Calu3 (cell line): ENCODE measurements at regions not wholly inside any gene's neighbourhood (a gene's known extent, or its start where the extent isn't known, plus 50 kb on each side); places are given as distances from the start of the nearest gene placed in this dataset.

ENCODE experiments used
- BruUV-seq: library from RNA; stranded (reverse); fragments of 400-500 nt; replicated peaks from 2 replicates; lab custom pipeline; 2021; lab: Mats Ljungman, UMichigan
- CTCF ChIA-PET: fragments of 300-600 bp; sonication (Branson Sonifier 250); formaldehyde crosslinking; loops from one replicate; lab custom pipeline; 2022; ENCODE audit warnings: antibody characterized with exemption; lab: Charles Lee
- DNase-seq: peaks from one replicate; pipeline ENCODE4 v3.0.0; 2022
- H3K27ac Mint-ChIP-seq: one replicate; pipeline ENCODE4 v1.8.0; 2022; ENCODE audit warnings: mixed read lengths; ENCODE audit not compliant: unreplicated experiment
- H3K27me3 Mint-ChIP-seq: one replicate; pipeline ENCODE4 v1.8.0; 2022; ENCODE audit warnings: mixed read lengths; ENCODE audit not compliant: unreplicated experiment
- H3K36me3 Mint-ChIP-seq: one replicate; pipeline ENCODE4 v1.8.0; 2022; ENCODE audit warnings: mild to moderate bottlenecking, moderate library complexity, mixed read lengths; ENCODE audit not compliant: insufficient read depth, unreplicated experiment
- H3K4me1 Mint-ChIP-seq: one replicate; pipeline ENCODE4 v1.8.0; 2022; ENCODE audit warnings: mild to moderate bottlenecking, low read depth, mixed read lengths; ENCODE audit not compliant: unreplicated experiment
- H3K4me3 Mint-ChIP-seq: one replicate; pipeline ENCODE4 v1.8.0; 2022; ENCODE audit warnings: mild to moderate bottlenecking, low read depth, moderate library complexity, mixed read lengths; ENCODE audit not compliant: unreplicated experiment
- H3K9me3 Mint-ChIP-seq: one replicate; pipeline ENCODE4 v1.8.0; 2022; ENCODE audit warnings: low read depth, mixed read lengths; ENCODE audit not compliant: unreplicated experiment
- CTCF ChIP-seq: fragments of 200-600 bp; IDR thresholded peaks from one replicate; pipeline ENCODE4 v1.8.0; 2022; ENCODE audit warnings: antibody characterized with exemption; ENCODE audit not compliant: unreplicated experiment
- intact Hi-C: fragments of 100-400 bp; cut with micrococcal nuclease; formaldehyde crosslinking; loops from one replicate; pipeline ENCODE4 v1.10.0; 2022; ENCODE audit not compliant: unreplicated experiment

- Mint-ChIP-seq H3K9me3 (no peaks in the 10 kb centered on the region), H3K36me3 (no peaks in the 10 kb centered on the region), H3K27me3 (no peaks in the 10 kb centered on the region), H3K27ac (no peak overlapping the region), H3K4me1 (no peaks in the 10 kb centered on the region), H3K4me3 (no peak overlapping the region)
- intact Hi-C loops = no loop called here
- no peak for TF ChIP-seq CTCF
- CTCF ChIA-PET = no interaction called here
- no TSS peak for BruUV-seq
- DNase-seq = no peak
These were observed 245.5 kb downstream of the BCL11B start for GRCh38 chr14:99026471-99026870.

- H3K4me1 Mint-ChIP-seq = no peaks in the 10 kb centered on the region
- H3K27ac Mint-ChIP-seq = no peak overlapping the region
- no TSS peak for BruUV-seq
- no peaks in the 10 kb centered on the region for H3K27me3 Mint-ChIP-seq
- H3K4me3 Mint-ChIP-seq = no peak overlapping the region
- H3K36me3 Mint-ChIP-seq = no peaks in the 10 kb centered on the region
- H3K9me3 Mint-ChIP-seq = no peaks in the 10 kb centered on the region
- intact Hi-C loops = no loop called here
- CTCF ChIA-PET = no interaction called here
- no peak for DNase-seq
- no peak for TF ChIP-seq CTCF
These were observed 244.0 kb downstream of the BCL11B start for GRCh38 chr14:99028041-99028440.

GRCh38 chr14:99028521-99028920, 243.5 kb downstream of the BCL11B start:
- Mint-ChIP-seq H3K9me3 (no peaks in the 10 kb centered on the region), H3K4me1 (no peaks in the 10 kb centered on the region), H3K27me3 (no peaks in the 10 kb centered on the region), H3K4me3 (no peak overlapping the region), H3K36me3 (no peaks in the 10 kb centered on the region), H3K27ac (no peak overlapping the region)
- CTCF ChIA-PET = no interaction called here
- intact Hi-C loops = no loop called here
- no TSS peak for BruUV-seq
- no peak for TF ChIP-seq CTCF
- DNase-seq = no peak

GRCh38 chr14:99029145-99029915, 242.7 kb downstream of the BCL11B start:
- TF ChIP-seq CTCF = no peak
- no peak for DNase-seq
- Mint-ChIP-seq H3K27me3 (no peaks in the 10 kb centered on the region), H3K4me1 (no peaks in the 10 kb centered on the region), H3K4me3 (no peak overlapping the region), H3K27ac (no peak overlapping the region), H3K9me3 (no peaks in the 10 kb centered on the region), H3K36me3 (no peaks in the 10 kb centered on the region)
- CTCF ChIA-PET = no interaction called here
- intact Hi-C loops = no loop called here
- BruUV-seq = no TSS peak
